Tibial artery (tissue), 4 donors: ENCODE measurements at regions not wholly inside any gene's neighbourhood (a gene's known extent, or its start where the extent isn't known, plus 50 kb on each side); places are given as distances from the start of the nearest gene placed in this dataset.

Source experiments
- DNase-seq, 2 donors: peaks; one replicate each; pipeline ENCODE4 v3.0.0-alpha.2; 2019
- H3K27ac ChIP-seq, 2 donors: fragments of 200-600 bp; sonication (generic) in 1 of 2; 1 replicate in 1 of 2; 2 replicates in 1 of 2; pipeline ENCODE4 v1.5.1; 2018 to 2019; ENCODE audit warnings: mild to moderate bottlenecking in 1 of 2
- H3K27me3 ChIP-seq, 2 donors: fragments of 200-600 bp; sonication (generic) in 1 of 2; one replicate each; pipeline versions ENCODE4 v1.5.1 to v1.6.0; 2016 to 2019
- H3K36me3 ChIP-seq, 3 donors: fragments of 200-600 bp; sonication (generic) in 2 of 3; one replicate each; pipeline ENCODE4 v1.5.1; 2016 to 2019; ENCODE audit warnings: mild to moderate bottlenecking in 2 of 3
- H3K4me1 ChIP-seq, 4 donors: fragments of 200-600 bp; sonication (generic) in 2 of 4; 1 replicate in 3 of 4; 2 replicates in 1 of 4; pipeline ENCODE4 v1.5.1; 2016 to 2019
- H3K4me3 ChIP-seq, 2 donors: fragments of 200-600 bp; sonication (generic) in 1 of 2; 1 replicate in 1 of 2; 2 replicates in 1 of 2; pipeline ENCODE4 v1.5.1; 2018 to 2019; ENCODE audit warnings: mild to moderate bottlenecking in 2 of 2
- H3K9me3 ChIP-seq, 3 donors: fragments of 200-600 bp; sonication (generic) in 1 of 3; one replicate each; pipeline ENCODE4 v1.5.1; 2016 to 2019
- CTCF ChIP-seq, 2 experiments: fragments of 200-600 bp in 1 of 2; fragments of 450-650 bp in 1 of 2; IDR thresholded peaks; one replicate each; pipeline ENCODE4 v1.5.1; 2017 to 2019; ENCODE audit warnings: antibody characterized with exemption in 2 of 2, mild to moderate bottlenecking in 1 of 2, moderate library complexity in 1 of 2
- intact Hi-C: fragments of 100-400 bp; cut with DNase I; formaldehyde crosslinking; loops from one replicate; pipeline ENCODE4 v1.15.0; 2023; ENCODE audit warnings: low total_unique reads

GRCh38 chr5:73994963-73995362, 369.0 kb downstream of the ARHGEF28 start:
- no peaks in the 10 kb centered on the region for H3K4me1 ChIP-seq
- H3K27ac ChIP-seq = no peak overlapping the region
- H3K4me3 ChIP-seq = no peak overlapping the region
- intact Hi-C loops = no loop called here
- H3K36me3 ChIP-seq = no peaks in the 10 kb centered on the region
- no peak for DNase-seq
- no peaks in the 10 kb centered on the region for H3K9me3 ChIP-seq
- no peak for TF ChIP-seq CTCF (IDR thresholded peaks at IDR 0.05)
- no peaks in the 10 kb centered on the region for H3K27me3 ChIP-seq
